ENCODE measurements at regions not wholly inside any gene's neighbourhood (a gene's known extent, or its start where the extent isn't known, plus 50 kb on each side); places are given as distances from the start of the nearest gene placed in this dataset.

- TF ChIP-seq POLR2A (IDR thresholded peaks at IDR 0.05): no peak
- no peak for TF ChIP-seq CTCF (IDR thresholded peaks at IDR 0.05)
These were observed 607.0 kb downstream of the NPHP4 start for GRCh38 chr1:5385096-5385799.

All from heart left ventricle (tissue), 13 donors.